ENCODE measurements at regions not wholly inside any gene's neighbourhood (a gene's known extent, or its start where the extent isn't known, plus 50 kb on each side); places are given as distances from the start of the nearest gene placed in this dataset.
"Not testable (repeated sequence)": the region's sequence is repeated elsewhere in the genome, so short reads cannot be mapped to it uniquely, and the experiment has no call there.

- Mint-ChIP-seq H3K27me3 (ENCODE audit: insufficient read depth, unreplicated experiment) (peaks cover 94% of the 10 kb centered on the region), H3K9me3 (ENCODE audit: unreplicated experiment) (no peaks in the 10 kb centered on the region), H3K36me3 (ENCODE audit: insufficient read depth, unreplicated experiment) (no peaks in the 10 kb centered on the region), H3K4me3 (ENCODE audit: unreplicated experiment) (no peak overlapping the region), H3K4me1 (ENCODE audit: insufficient read depth, unreplicated experiment) (no peaks in the 10 kb centered on the region), H3K27ac (ENCODE audit: low read depth, unreplicated experiment) (no peak overlapping the region)
- TF ChIP-seq CTCF (IDR thresholded peaks at IDR 0.05; ENCODE audit: unreplicated experiment) = no peak
- intact Hi-C loops (cut with micrococcal nuclease) = no loop called here
- ChIA-PET CTCF (interaction anchor here (0.6 kb wide), 1 partner anchor 10 kb away, joined by 3 read pairs; no protein-coding TSS in a partner anchor), POLR2A (no interaction called here)
- BruUV-seq (replicated peaks) = no TSS peak
- no peak for DNase-seq (ENCODE audit: unreplicated experiment)
Measured at GRCh38 chr10:2782265-2782664, 285.1 kb upstream of the PFKP start.

- peaks cover 93% of the 10 kb centered on the region for H3K27me3 Mint-ChIP-seq (ENCODE audit: insufficient read depth, unreplicated experiment)
- no peak overlapping the region for H3K27ac Mint-ChIP-seq (ENCODE audit: low read depth, unreplicated experiment)
- no TSS peak for BruUV-seq (replicated peaks)
- DNase-seq (ENCODE audit: unreplicated experiment) = no peak
- H3K36me3 Mint-ChIP-seq (ENCODE audit: insufficient read depth, unreplicated experiment) = no peaks in the 10 kb centered on the region
- TF ChIP-seq CTCF (IDR thresholded peaks at IDR 0.05; ENCODE audit: unreplicated experiment) = no peak
- no peaks in the 10 kb centered on the region for H3K9me3 Mint-ChIP-seq (ENCODE audit: unreplicated experiment)
- H3K4me3 Mint-ChIP-seq (ENCODE audit: unreplicated experiment) = no peak overlapping the region
- H3K4me1 Mint-ChIP-seq (ENCODE audit: insufficient read depth, unreplicated experiment) = no peaks in the 10 kb centered on the region
- intact Hi-C loops (cut with micrococcal nuclease) = no loop called here
- POLR2A ChIA-PET = interaction anchor here (0.6 kb wide), 1 partner anchor 34 kb away, joined by 3 read pairs; no protein-coding TSS in a partner anchor
- CTCF ChIA-PET = interaction anchor here (0.7 kb wide), 1 partner anchor 1122 kb away, joined by 3 read pairs; no protein-coding TSS in a partner anchor
Measured at GRCh38 chr10:2777666-2778355, 289.5 kb upstream of the PFKP start.

GRCh38 chr10:2772816-2773631, 294.3 kb upstream of the PFKP start:
- intact Hi-C loops (cut with micrococcal nuclease) = no loop called here
- CTCF ChIA-PET = interaction anchor here (0.7 kb wide), 1 partner anchor 22 kb away, joined by 3 read pairs; no protein-coding TSS in a partner anchor
- H3K36me3 Mint-ChIP-seq (ENCODE audit: insufficient read depth, unreplicated experiment) = no peaks in the 10 kb centered on the region
- H3K27ac Mint-ChIP-seq (ENCODE audit: low read depth, unreplicated experiment) = no peak overlapping the region
- no peaks in the 10 kb centered on the region for H3K4me1 Mint-ChIP-seq (ENCODE audit: insufficient read depth, unreplicated experiment)
- BruUV-seq (replicated peaks) = no TSS peak
- no peak overlapping the region for H3K4me3 Mint-ChIP-seq (ENCODE audit: unreplicated experiment)
- H3K9me3 Mint-ChIP-seq (ENCODE audit: unreplicated experiment) = no peaks in the 10 kb centered on the region
- TF ChIP-seq CTCF (IDR thresholded peaks at IDR 0.05; ENCODE audit: unreplicated experiment) = no peak
- POLR2A ChIA-PET = interaction anchor here (0.7 kb wide), 1 partner anchor 195 kb away, joined by 3 read pairs; no protein-coding TSS in a partner anchor
- no peak for DNase-seq (ENCODE audit: unreplicated experiment)
- H3K27me3 Mint-ChIP-seq (ENCODE audit: insufficient read depth, unreplicated experiment) = peaks cover 88% of the 10 kb centered on the region

GRCh38 chr10:2772135-2772534, 295.2 kb upstream of the PFKP start:
- Mint-ChIP-seq H3K4me1 (ENCODE audit: insufficient read depth, unreplicated experiment) (peaks cover 4% of the 10 kb centered on the region), H3K36me3 (ENCODE audit: insufficient read depth, unreplicated experiment) (no peaks in the 10 kb centered on the region), H3K4me3 (ENCODE audit: unreplicated experiment) (no peak overlapping the region), H3K9me3 (ENCODE audit: unreplicated experiment) (no peaks in the 10 kb centered on the region), H3K27me3 (ENCODE audit: insufficient read depth, unreplicated experiment) (peaks cover 86% of the 10 kb centered on the region), H3K27ac (ENCODE audit: low read depth, unreplicated experiment) (no peak overlapping the region)
- no peak for DNase-seq (ENCODE audit: unreplicated experiment)
- TF ChIP-seq CTCF (IDR thresholded peaks at IDR 0.05; ENCODE audit: unreplicated experiment) = no peak
- ChIA-PET POLR2A (no interaction called here), CTCF (no interaction called here)
- intact Hi-C loops (cut with micrococcal nuclease) = no loop called here
- no TSS peak for BruUV-seq (replicated peaks)

- H3K9me3 Mint-ChIP-seq (ENCODE audit: unreplicated experiment); H3K36me3 Mint-ChIP-seq (ENCODE audit: insufficient read depth, unreplicated experiment); H3K27ac Mint-ChIP-seq (ENCODE audit: low read depth, unreplicated experiment); H3K4me1 Mint-ChIP-seq (ENCODE audit: insufficient read depth, unreplicated experiment); BruUV-seq (replicated peaks); H3K4me3 Mint-ChIP-seq (ENCODE audit: unreplicated experiment); intact Hi-C loops (cut with micrococcal nuclease): not testable (repeated sequence)
- peak; percentile 60 for DNase-seq (ENCODE audit: unreplicated experiment)
- CTCF ChIA-PET = interaction anchor here (0.8 kb wide), 1 partner anchor 1151 kb away, joined by 6 read pairs; no protein-coding TSS in a partner anchor
- peaks cover 76% of the 10 kb centered on the region for H3K27me3 Mint-ChIP-seq (ENCODE audit: insufficient read depth, unreplicated experiment)
- POLR2A ChIA-PET = interaction anchor here (0.6 kb wide), 1 partner anchor 374 kb away, joined by 4 read pairs; no protein-coding TSS in a partner anchor
Measured at GRCh38 chr10:2767293-2767692, 300.1 kb upstream of the PFKP start.

Data from MCF 10A (cell line).